ENCODE measurements at regions not wholly inside any gene's neighbourhood (a gene's known extent, or its start where the extent isn't known, plus 50 kb on each side); places are given as distances from the start of the nearest gene placed in this dataset.
"Not testable (repeated sequence)": the region's sequence is repeated elsewhere in the genome, so short reads cannot be mapped to it uniquely, and the experiment has no call there.

DNA sequence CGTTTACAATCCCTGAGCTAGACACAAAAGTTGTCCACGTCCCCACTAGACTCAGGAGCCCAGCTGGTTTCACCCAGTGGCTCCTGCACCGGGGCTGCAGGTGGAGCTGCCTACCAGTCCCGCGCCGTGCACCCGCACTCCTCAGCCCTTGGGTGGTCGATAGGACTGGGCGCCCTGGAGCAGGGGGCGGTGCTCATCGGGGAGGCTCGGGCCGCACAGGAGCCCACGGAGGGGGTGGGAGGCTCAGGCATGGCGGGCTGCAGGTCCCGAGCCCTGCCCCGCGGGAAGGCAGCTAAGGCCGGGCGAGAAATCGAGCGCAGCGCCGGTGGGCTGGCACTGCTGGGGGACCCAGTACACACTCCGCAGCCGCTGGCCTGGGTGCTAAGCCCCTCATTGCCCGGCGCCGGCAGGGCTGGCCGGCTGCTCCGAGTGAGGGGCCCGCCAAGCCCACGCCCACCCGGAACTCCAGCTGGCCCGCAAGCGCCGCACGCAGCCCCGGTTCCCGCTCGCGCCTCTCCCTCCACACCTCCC lies 1996.0 kb downstream of the PCDH7 start:
- DNase-seq (ENCODE audit: low spot score) = not testable (repeated sequence)

DNA sequence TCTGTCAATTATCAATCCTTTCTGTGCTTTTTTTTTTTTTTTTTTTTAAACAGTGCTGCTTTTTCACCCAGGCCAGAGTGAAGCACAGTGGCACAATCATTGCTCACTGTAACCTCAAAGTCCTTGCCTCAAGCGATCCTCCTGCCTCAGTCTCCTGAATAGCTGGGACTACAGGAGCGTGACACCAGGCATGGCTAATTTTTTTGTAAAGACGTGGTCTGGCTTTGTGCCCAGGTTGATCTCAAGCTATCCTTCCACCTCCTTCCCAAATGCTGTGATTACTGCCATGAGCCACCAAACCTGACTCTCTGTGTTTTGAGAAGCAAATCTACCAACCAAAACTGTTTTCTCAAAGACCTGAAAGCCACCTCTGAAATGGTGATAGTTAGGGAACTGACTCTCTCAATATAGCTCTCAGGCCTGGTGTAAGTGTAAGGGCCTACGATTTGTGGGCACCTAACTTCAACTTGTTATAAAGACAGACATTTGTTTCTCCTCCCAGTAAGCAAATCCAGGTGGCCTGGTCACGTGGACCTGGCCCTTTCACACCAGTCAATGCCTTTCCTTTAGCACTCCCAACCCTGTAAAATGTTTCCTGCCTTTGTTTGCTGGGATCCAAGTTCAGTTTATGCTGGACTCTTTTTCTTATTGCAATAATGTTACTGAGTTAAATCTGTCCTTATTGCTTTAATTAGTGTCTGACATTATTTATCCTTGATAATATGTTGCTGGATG lies 2015.9 kb downstream of the PCDH7 start:
- DNase-seq (ENCODE audit: low spot score) = no peak

DNA sequence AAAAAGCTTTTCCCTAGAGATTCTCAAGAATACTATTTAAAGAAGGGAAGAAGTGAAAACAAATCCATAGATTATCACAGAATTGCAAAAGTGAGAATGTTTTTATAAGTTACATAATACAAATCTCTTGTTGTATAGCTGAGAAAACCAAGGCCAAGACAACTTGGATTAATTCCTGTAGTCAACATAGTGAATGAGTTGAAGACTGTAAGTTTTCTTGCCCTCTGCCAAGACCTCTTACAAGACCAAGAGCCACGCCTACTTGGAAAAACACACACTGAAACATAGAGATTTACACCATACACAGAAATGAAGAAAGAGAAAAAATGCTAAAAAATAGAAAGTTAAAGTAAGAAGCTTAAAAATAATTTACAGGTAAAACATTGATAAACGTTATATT lies 2024.0 kb downstream of the PCDH7 start:
- DNase-seq (ENCODE audit: low spot score) = no peak

DNA sequence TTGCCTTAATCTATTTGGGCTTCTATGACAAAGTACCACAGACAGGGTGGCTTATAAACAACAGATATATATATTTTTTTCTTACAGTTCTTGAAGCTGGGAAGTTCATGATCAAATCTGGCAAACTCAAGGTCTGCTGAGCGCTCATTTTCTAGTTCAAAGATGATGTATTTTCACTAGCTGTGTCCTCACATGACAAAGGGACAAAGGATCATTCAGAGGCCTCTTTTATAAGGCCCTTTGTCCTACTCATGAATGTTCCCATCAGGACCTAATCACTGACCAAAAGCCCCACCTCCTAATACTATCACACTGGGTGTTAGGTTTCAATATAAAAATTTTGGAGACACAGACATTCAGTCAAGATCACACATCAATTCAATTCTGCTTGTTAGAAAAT lies 2025.2 kb downstream of the PCDH7 start:
- peak; percentile 1 for DNase-seq (ENCODE audit: low spot score)

DNA sequence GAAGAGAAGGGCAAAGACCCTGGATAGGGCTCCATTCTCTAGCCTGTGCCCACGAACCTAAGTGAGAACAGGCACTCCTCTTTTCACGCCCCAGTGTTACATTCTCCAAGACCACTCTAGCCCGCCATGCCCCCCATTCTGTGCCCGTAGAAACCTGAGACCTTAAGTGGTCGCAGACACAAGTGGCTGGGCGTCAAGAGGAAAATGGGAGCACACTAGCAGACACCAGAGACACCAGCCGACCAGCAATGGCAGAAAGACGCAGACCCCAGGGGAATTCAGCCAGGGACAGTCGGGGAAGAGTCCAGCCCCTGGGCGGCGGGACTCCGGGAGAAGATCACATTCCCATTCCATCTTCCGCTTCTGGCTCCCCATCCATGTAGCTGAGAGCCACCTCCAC lies 2027.9 kb downstream of the PCDH7 start:
- DNase-seq (ENCODE audit: low spot score) = no peak

DNA sequence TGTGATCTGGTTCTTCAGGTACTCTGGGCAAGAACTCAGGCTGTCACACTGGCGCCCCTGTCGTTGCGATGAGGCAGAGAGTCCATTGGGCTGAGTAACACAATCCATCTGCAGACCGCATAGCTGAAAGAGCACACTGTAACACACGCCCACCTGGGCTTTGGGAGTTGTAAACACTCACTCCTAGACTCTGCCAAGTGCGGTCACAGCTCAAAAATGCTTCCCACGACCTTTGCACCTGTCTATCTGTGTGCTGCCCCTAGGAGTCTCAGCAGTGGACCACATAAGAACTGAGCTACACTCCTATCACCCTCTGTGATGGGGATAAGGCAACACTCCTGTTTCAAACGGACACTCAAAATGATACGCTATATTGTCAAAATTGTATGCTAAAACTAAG lies 2028.3 kb downstream of the PCDH7 start:
- DNase-seq (ENCODE audit: low spot score) = no peak

DNA sequence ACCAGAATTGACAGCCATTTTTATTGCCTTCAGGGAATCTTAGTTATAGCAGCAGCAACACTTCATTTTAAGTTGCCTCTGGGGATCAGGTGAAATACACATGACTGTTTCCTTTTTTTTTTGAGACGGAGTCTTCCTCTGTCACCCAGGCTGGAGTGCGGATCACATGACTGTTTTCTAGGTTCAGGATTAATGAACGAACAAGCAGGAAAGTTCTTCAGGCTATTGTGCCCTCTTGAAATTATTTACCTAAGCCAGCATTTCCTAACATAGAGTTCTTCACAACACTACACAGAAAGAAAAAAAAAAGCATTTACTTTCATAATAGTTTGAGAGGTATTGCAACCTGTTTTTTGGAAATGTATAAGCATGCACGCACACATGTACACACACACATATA lies 2032.8 kb downstream of the PCDH7 start:
- DNase-seq (ENCODE audit: low spot score) = no peak

DNA sequence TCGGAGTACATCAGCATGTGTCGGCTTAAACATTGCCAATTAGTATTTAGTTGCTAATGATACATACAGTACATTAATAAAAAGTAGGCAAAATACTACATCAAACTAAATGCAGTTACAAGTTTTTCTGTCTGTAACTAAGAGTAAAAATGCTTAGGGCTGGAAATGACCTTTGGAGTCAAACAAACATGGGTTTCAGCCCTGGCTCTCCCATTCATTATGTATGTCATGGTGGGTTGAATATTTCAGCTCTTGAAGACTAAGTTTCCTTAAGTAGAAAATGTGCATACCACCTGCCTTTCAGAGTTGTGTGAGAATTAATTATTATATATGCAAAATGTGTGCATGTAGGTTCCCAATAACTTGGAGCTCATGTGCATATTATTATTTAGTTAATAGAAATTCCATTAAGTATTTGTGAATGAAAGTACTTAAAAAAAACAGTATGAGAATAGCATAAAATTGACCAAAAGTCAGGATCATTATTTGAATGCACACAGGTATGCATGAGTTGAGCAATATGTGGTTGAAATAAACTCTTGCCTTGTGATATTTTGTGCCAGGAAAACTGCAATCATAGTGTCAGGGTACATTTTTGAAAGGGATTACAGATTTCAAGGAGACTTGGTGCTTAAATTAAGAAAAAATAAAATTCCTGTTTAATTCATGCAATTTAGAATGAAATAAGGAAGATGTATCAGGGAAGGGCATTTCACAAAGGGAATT lies 2048.7 kb downstream of the PCDH7 start:
- no peak for DNase-seq (ENCODE audit: low spot score)

DNA sequence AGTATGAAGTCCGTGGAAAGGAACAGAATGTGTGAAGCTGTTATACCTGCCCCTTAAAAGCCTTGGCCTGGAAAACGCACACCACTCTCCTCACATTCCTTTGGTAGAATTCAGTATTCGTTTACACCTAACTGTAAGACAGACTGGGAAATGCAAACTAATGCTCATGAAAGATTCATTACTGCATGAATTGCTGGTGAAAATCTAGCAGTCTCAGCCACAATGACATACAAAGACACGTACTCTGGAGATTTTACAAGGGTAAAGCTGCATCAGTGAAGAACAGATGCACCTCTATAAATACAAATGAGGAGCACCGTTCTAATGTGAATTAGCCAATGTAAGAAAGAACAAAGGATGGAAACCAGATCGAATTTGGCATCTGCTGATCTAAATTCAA lies 2051.3 kb downstream of the PCDH7 start:
- no peak for DNase-seq (ENCODE audit: low spot score)

DNA sequence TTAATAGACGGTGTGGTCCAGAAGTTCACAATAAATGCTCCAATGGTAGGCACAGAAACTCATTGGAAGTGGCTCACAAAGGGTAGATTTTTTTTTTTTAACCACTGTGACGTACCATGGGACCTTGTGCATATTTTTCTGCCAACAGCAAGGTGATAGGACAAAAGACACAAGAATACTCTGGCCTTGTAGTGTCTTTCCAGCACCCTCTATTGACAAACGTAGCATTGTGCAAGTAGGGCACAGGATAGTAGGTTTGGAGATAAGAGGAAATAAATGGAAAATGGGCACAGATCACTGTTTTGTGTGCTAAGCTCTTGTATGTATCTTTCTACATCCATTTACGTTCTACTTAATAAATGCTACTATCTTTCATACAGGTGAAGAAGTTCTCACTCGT lies 2054.9 kb downstream of the PCDH7 start:
- peak; percentile 5 for DNase-seq (ENCODE audit: low spot score)

DNA sequence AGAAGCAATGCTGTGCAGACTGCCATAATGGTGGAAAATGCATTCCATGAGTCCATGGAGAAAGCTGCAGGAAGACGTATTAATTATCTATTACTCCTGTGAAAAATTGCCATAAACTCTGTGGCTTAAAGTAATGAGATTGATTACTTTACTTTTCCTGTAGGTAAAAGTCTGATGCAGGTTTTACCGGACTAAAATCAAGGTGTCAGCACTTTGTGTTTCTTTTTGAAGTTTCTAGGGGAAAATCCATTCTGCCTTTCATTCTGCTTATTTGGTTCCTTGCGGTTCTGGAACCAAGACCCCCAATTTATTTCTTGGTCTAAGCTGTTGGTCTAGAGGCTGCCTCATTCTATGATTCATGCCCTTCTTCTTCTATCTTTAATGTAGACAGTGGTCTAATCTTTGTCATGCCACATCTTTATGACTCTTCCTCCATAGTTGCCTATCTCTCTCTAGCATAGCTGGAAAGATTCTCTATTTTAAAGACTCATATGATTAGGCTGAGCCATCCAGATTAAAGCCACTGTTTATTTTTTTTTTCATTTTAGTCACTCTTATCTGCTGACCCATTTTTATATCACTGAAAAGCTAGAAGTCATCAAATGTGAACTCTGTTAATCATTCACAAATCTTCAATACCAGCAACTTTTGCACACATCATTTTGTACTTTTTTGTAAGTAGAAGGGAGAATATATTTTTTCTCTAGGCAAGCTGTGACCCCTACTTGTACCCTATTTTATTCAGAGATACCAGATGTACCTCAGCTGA lies 2056.4 kb downstream of the PCDH7 start:
- no peak for DNase-seq (ENCODE audit: low spot score)

DNA sequence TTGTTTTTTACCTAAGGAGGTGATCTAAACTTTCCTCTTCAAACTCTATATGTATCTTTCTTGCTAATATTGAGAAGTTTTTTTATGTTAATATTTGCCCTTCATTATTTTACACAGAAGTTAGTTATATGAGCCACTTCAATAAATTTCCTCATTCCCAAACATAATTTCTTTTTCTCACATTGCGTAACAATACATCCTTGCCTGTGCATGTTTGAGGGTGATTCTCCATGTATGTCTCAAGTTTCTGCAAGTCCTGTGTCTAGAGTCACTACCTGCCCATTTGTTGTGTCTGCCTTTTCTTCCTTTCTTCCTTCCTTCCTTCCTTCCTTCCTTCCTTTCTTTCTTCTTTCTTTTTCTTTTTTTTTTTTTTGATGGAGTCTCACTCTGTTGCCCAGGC lies 2057.9 kb downstream of the PCDH7 start:
- DNase-seq (ENCODE audit: low spot score) = no peak

DNA sequence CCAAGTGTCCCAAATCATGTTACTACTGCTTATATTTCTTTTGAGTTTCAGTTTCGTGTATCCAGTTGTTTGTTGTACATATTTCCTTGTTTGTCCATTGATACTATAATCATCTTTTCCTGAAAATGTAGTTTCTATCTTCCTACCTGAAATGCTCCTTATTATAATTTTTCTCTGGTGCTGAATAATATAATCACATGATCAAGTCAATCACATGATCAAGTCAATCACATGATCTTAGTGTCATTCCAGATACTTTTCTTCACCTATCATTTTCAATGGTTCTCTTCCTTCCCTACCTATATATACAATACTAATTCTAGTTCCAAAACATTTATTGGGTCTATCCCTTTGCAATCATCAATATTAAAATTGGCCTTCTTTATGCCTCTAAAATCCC lies 2058.8 kb downstream of the PCDH7 start:
- DNase-seq (ENCODE audit: low spot score) = no peak

DNA sequence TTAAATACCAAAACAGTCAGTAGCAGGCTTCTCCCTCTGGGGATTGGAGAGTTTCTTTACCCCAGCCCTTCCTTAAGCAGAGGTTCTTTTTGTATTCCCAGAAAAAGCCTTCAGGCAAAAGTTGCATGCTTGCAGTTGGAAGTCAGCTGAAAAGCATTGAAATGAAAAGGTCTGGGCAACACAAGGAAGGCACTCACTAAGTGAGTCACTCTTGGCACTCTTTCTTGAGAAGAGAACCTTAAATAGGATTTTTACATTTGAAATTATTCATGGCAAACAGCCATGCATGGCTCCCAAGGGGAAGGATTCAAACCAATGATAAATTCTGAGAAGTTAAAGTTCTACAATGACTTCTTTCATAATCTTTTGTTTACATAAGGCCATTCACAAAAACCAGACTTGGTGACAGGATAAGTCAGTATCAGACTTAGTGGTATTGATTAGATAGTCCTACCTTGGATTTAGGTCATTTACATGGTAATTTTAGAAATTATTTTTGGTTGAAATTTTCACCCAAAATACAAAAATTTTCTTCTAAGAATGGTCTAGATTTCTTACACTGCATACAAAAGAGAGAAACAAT lies 2068.9 kb downstream of the PCDH7 start:
- peak; percentile 75 for DNase-seq (ENCODE audit: low spot score)

DNA sequence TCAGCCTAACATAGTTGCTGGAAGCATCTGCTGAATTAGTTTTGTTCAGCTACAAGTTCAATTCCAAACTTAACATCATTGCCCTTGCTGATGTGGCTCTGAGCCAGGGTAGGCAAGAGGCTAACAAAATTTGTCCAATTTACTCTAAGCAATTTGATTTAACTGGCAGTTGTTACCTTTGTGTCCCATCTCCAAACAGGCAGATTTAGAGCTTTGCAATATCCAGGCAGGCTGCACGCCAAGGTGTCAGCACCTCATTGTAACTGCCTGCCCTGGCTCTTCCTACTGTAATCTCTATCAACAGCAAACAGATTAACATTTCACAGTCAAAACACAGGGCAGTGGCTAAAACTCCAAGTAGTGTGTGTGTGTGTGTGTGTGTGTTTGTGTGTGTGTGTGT lies 2070.6 kb downstream of the PCDH7 start:
- no peak for DNase-seq (ENCODE audit: low spot score)

DNA sequence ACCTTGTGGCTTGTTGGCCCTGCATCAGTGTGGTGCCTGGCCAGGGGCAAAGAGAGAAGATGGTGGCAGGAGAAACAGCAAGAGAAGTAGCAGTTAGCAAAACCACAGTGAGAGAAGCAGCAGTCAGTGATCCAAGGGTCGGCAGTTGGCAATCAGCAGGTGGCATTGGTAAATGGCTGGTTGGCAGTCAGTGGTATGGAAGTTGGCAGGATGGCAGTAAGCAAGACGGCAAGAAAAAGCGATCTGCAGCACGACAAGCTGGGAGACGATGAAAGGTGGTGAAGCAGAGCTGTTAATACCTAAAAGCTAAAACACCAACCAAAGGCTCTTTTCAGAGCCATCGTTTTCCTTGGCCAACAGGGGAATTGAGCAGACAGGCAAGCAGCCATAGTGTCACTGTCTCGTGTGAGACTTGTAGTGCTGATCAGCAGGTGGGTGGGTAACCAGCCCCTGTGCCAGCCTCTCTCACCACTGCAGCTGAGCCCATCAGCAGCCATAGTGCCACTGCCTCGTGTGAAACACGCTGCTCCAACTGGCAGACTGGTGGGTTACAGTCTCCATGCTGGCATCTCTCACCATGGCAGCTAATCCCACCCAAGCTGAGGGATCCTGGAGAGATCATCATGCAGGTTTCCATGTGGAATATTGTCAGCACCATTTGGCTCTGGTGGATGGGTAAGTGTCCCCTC lies 2078.4 kb downstream of the PCDH7 start:
- no peak for DNase-seq (ENCODE audit: low spot score)

DNA sequence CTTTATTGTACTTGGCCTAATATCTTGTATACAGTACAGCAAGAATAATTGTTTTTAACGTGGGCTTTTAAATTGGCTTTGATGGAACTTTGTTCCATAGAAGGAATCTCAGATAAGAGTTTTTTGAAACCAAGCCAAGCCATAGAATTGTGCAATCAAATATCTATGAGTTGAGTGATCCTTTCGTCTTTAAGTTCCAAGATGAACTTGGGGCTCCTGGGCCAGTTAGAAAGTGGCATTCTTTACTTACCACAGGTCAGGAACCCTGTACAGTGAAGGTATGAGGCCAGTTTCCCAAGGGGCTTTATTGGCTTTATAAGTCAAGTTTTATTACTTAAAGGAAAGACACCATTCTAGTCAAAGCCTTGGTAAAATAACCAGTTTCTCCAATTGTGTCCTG lies 2104.2 kb downstream of the PCDH7 start:
- DNase-seq (ENCODE audit: low spot score) = no peak

DNA sequence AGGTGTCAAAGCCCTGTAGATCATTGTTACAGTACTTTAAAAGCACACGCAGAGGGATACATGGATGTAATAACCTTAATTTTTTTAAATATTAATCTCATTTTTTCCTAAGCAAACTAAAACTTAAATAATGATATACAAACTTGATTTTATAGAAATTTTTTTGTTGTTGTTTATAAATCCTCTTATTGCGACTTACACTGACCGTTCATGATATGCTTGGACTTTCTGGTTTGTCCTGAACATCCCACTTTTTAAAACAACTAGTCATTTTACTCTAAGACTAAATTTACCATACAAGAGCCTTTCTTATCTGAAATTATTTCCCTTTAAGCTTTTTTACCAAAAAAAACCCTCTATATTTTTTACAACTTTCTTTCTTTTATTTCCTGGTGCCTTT lies 2106.0 kb downstream of the PCDH7 start:
- no peak for DNase-seq (ENCODE audit: low spot score)

DNA sequence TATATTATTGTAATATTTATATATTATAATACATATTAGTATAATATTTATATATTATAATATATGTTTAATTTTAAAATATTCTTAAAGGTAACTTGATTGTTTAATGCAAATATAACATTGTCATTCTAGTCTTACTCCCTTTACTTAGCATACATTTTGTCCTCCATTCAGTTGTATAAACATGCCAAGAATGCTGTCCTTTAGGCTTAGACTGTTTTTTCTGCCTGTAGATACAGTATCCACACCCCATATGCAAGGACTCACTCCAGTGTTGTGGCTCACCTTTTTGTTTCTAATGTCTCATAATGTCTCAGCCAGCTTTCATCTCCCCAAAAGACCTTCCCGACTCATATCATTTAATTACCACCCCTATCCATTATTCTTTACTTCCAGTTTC lies 2110.0 kb downstream of the PCDH7 start:
- DNase-seq (ENCODE audit: low spot score) = no peak

DNA sequence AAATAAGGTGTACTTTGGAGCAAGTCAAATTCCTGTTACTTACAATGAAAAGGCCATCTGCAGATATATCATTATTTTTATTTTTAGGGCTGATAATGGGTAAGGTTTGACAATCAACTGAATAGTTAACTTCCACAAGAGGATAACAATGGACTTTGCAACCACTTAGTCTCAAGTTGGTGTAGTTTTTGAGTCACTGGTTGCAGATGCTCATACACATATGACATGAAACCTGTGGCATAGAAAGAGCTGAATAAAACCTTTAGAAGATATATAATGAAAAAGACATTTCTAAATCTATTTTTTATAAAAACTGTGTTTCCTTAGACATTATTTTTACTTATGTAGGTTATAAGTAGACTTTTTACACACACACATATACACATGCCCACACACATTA lies 2110.9 kb downstream of the PCDH7 start:
- no peak for DNase-seq (ENCODE audit: low spot score)

DNA sequence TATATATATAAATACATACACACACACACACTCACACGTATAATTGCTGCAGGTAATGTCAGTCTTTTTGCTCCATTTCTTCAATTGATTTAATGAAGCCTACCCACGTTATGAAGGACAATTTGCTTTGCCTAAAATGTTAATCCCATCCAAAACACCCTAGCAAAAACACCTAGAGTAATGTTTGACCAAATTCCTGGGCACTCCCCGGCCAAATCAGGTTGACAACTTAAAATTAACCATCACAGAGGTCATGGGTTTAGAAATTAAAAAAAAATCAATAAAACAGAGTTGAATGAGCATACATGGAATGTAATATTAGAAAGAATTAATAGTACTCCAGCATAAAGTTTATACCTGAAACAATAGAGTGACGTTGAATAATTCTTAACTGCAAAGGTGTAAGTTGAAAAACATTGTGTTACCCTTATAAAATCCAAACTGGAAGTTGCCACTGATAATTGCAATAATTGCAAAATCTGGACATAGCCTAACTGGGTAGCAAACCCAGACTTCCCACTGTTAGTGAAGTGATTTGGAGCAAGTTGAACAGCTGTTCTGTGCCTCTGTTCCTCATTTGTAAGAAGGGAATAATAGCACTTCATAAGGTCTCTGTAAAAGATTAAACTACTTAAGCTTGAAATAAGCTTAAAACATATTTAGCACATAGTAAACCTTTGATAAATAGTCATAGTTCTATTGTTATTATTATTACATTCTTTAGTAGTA lies 2120.5 kb downstream of the PCDH7 start:
- no peak for DNase-seq (ENCODE audit: low spot score)

All from COLO829 (cell line).